WERI-Rb-1 (cell line): ENCODE measurements at regions not wholly inside any gene's neighbourhood (a gene's known extent, or its start where the extent isn't known, plus 50 kb on each side); places are given as distances from the start of the nearest gene placed in this dataset.

Experiments
- DNase-seq: peaks from one replicate; pipeline ENCODE4 v3.0.0-alpha.2; 2020
- H3K27ac ChIP-seq: fragments of 250-450 bp; sonication (Bioruptor Pico); 2 replicates; pipeline ENCODE4 v1.5.1; 2020; ENCODE audit warnings: mild to moderate bottlenecking, moderate library complexity
- H3K27me3 ChIP-seq: fragments of 250-450 bp; sonication (Bioruptor Pico); 2 replicates; pipeline ENCODE4 v1.5.1; 2021; ENCODE audit warnings: mild to moderate bottlenecking, low read depth, moderate library complexity; ENCODE audit not compliant: insufficient read depth, severe bottlenecking
- H3K36me3 ChIP-seq: fragments of 250-450 bp; sonication (Bioruptor Pico); 2 replicates; pipeline ENCODE4 v1.5.1; 2020; ENCODE audit warnings: mild to moderate bottlenecking, moderate library complexity
- H3K4me3 ChIP-seq: 2 replicates; pipeline ENCODE4 v1.5.1; 2011; ENCODE audit warnings: low read depth, mild to moderate bottlenecking, control low read depth, low read length
- H3K9me3 ChIP-seq: fragments of 250-450 bp; sonication (Bioruptor Pico); 2 replicates; pipeline ENCODE4 v1.5.1; 2021; ENCODE audit warnings: mild to moderate bottlenecking, moderate library complexity; ENCODE audit not compliant: severe bottlenecking
- TF ChIP-seq, protein P1 (sequence below): IDR thresholded peaks from 2 replicates; pipeline ENCODE4 v1.5.1; 2011; ENCODE audit warnings: low read depth, mild to moderate bottlenecking, control low read depth, inconsistent platforms, low read length

DNA sequence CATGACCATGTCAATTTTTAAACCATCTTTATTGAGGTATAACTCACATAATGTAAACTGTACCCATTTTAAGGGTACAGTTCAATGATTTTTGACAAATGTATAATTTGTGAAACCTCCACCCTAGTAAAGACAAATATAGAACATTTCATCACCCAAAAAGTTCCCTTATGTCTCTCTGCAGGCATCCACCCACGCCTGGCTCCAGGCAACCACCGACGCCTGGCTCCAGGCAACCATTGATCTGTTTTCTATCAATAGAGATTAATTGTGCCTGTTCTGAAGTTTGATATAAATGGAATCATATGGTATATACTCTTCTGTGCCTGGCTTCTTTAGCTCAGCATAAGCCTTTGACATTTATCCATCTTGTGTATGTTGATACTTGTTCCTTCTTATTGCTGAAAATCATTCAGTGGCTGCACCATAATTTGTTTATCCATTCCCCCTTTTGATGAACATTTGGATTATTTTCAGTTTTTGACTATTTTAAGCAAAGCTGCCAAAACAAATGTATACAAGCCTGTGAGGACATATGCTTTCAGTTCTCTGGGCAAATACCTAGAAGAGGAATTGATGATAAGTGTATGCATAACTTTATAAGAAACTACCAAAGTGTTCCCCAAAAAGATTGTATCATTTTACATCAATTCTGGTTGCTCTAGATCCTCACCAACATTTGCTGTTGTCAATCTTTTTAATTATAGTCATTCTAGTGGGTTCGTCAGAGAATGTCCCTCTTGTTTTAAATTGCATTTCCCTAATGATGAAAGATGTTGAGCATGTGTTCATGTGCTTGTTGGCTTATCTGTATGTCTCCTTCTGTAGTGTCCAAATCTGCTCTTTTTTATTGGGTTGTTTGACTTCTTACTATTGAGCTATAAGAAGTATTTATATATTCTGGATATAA, 55.7 kb upstream of the HECTD2 start:
- Histone ChIP-seq H3K4me3 (no peak overlapping the region), H3K36me3 (no peaks in the 10 kb centered on the region), H3K27me3 (no peaks in the 10 kb centered on the region), H3K27ac (no peak overlapping the region), H3K9me3 (no peaks in the 10 kb centered on the region)
- DNase-seq = no peak
- TF ChIP-seq, protein P1, sequence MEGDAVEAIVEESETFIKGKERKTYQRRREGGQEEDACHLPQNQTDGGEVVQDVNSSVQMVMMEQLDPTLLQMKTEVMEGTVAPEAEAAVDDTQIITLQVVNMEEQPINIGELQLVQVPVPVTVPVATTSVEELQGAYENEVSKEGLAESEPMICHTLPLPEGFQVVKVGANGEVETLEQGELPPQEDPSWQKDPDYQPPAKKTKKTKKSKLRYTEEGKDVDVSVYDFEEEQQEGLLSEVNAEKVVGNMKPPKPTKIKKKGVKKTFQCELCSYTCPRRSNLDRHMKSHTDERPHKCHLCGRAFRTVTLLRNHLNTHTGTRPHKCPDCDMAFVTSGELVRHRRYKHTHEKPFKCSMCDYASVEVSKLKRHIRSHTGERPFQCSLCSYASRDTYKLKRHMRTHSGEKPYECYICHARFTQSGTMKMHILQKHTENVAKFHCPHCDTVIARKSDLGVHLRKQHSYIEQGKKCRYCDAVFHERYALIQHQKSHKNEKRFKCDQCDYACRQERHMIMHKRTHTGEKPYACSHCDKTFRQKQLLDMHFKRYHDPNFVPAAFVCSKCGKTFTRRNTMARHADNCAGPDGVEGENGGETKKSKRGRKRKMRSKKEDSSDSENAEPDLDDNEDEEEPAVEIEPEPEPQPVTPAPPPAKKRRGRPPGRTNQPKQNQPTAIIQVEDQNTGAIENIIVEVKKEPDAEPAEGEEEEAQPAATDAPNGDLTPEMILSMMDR = no peak

DNA sequence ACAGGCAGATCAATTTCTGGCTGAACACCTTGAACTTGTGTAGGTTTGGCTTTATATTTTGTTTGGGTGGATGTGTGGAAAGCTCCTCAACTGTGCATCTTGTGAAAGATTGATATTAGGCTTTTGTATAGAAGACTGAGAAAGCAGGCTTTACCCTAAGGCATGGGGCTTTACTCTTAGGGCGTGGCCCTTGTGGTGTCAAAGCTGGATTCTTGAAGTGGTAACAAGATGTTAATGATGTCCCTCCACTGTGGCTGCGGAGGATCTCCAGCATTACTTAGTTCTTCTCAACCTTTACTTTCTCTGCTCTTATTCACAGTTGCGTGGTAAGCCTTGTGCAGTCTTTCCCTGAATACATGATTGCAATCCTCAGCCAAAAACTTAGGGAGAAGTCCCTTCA, 54.1 kb upstream of the HECTD2 start:
- DNase-seq = no peak
- Histone ChIP-seq H3K9me3 (no peaks in the 10 kb centered on the region), H3K27me3 (no peaks in the 10 kb centered on the region), H3K4me3 (no peak overlapping the region), H3K36me3 (no peaks in the 10 kb centered on the region), H3K27ac (no peak overlapping the region)
- TF ChIP-seq, protein P1 = no peak

DNA sequence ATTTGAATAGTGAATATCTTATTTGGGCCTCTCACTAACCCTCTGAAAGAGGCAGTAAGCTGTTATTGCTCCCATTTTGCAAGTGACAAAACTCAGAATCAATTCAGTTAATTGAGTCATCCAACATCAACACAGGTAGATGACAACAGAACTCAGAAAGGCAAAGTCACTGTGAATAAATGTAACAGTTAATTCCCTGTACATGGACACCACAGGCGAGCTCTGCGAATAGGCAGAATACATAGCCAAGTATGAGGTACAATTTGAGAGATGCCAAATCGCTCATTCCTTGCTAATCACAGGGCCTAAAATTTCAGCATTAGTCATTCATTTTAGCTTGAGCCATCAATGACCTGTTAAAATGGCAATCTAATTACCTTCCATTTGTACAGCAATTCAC, 52.6 kb upstream of the HECTD2 start:
- Histone ChIP-seq H3K27me3 (no peaks in the 10 kb centered on the region), H3K9me3 (no peaks in the 10 kb centered on the region), H3K36me3 (no peaks in the 10 kb centered on the region), H3K4me3 (no peak overlapping the region), H3K27ac (no peak overlapping the region)
- no peak for DNase-seq
- TF ChIP-seq, protein P1 = no peak
